ENCODE measurements at regions not wholly inside any gene's neighbourhood (a gene's known extent, or its start where the extent isn't known, plus 50 kb on each side); places are given as distances from the start of the nearest gene placed in this dataset.

DNA sequence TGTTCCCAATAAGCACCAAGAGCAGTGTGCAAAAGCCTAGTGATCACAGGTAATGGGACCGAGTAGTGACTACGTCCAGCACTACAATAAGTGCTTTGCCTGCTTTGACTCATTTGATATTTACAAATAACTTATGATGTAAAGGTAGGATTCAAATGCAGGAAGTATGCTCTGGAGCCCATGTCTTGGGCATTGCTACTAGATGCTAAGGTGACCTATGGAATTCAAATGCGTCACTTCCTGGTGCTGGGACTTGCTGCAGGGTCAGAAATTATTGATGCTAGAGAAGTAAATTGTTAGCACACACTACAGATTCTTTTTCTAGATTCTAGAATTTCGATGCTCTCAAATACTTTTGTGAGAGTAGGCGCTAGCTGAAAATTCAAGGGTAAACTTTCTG, 101.2 kb upstream of the TSC22D2 start:
- TF ChIP-seq CTCF (conservative IDR thresholded peaks at IDR 0.05) (no peak), ZFX (IDR thresholded peaks at IDR 0.05) (no peak)

All from C4-2B (cell line).